A549 (cell line): ENCODE measurements at regions not wholly inside any gene's neighbourhood (a gene's known extent, or its start where the extent isn't known, plus 50 kb on each side); places are given as distances from the start of the nearest gene placed in this dataset.

Source experiments
- ATAC-seq, 2 experiments: fragments of 200-7000 bp in 1 of 2; fragments of >200 bp in 1 of 2; cut with Nextera tagmentation in 1 of 2; cut with Tn5 transposase in 1 of 2; 3 replicates each; pipeline versions ENCODE4 v1.8.0 to v1.9.1; 2018 to 2020; ENCODE audit warnings: mild to moderate bottlenecking in 1 of 2, moderate library complexity in 1 of 2
- CTCF ChIA-PET: fragments of 300-600 bp; sonication (Branson Sonifier 250); formaldehyde crosslinking; extraction: SDS; loops from one replicate; lab custom pipeline; 2021; ENCODE audit warnings: antibody characterized with exemption, inconsistent platforms; lab: Yijun Ruan, JAX
- POLR2A ChIA-PET: fragments of 350-600 bp; formaldehyde crosslinking; extraction: SDS; loops from one replicate; lab custom pipeline; 2021; ENCODE audit warnings: antibody characterized with exemption, inconsistent platforms; lab: Yijun Ruan, JAX
- DNase-seq, 2 experiments: peaks; one replicate each; pipeline versions ENCODE4 v3.0.0 to v3.0.0-alpha.2; 2011 to 2016; ENCODE audit warnings: low read depth in 1 of 2, low spot score in 1 of 2
- FAIRE-seq: peaks from 2 replicates; lab custom pipeline; 2011; peaks lifted over from hg19 to GRCh38; lab: Jason Lieb, UNC
- H3K27ac ChIP-seq, 2 experiments: fragments of >200 bp; sonication (Bioruptor Twin); formaldehyde crosslinking; 3 replicates each; pipeline ENCODE4 v1.5.1; 2016 to 2017
- H3K4me1 ChIP-seq: fragments of >200 bp; sonication (Bioruptor Twin); formaldehyde crosslinking; 3 replicates; pipeline ENCODE4 v1.6.1; 2016
- H3K4me2 ChIP-seq: fragments of >200 bp; sonication (Bioruptor Twin); formaldehyde crosslinking; 3 replicates; pipeline ENCODE4 v1.6.1; 2016
- H3K4me3 ChIP-seq: fragments of >200 bp; sonication (Bioruptor Twin); formaldehyde crosslinking; 3 replicates; pipeline ENCODE4 v1.5.1; 2016
- H3K9me3 ChIP-seq: fragments of >200 bp; sonication (Bioruptor Twin); formaldehyde crosslinking; 3 replicates; pipeline ENCODE4 v1.6.1; 2016
- CBX8 ChIP-seq: fragments of 200-600 bp; sonication (generic); IDR thresholded peaks from 2 replicates; pipeline ENCODE4 v1.6.1; 2016
- CEBPB ChIP-seq, 2 experiments: fragments of >200 bp in 1 of 2; sonication (Bioruptor Twin) in 1 of 2; formaldehyde crosslinking in 1 of 2; IDR thresholded peaks; 2 replicates each; pipeline ENCODE4 v1.6.1; 2012 to 2016
- EP300 ChIP-seq, 2 experiments: fragments of >200 bp; sonication (Bioruptor Twin); formaldehyde crosslinking; IDR thresholded peaks; 2 replicates in 1 of 2; 3 replicates in 1 of 2; pipeline ENCODE4 v1.6.1; 2016 to 2017
- FOSB ChIP-seq: fragments of 250-450 bp; sonication (Bioruptor Pico); IDR thresholded peaks from 2 replicates; pipeline ENCODE4 v1.5.0; 2020; ENCODE audit warnings: mild to moderate bottlenecking, moderate library complexity
- HDAC2 ChIP-seq: fragments of 200-600 bp; sonication (generic); IDR thresholded peaks from 2 replicates; pipeline ENCODE4 v1.6.1; 2016
- HEYL ChIP-seq: fragments of 250-450 bp; sonication (Bioruptor Pico); IDR thresholded peaks from 2 replicates; pipeline ENCODE4 v1.8.0; 2021; ENCODE audit warnings: mild to moderate bottlenecking, moderate library complexity
- MAFK ChIP-seq: fragments of 450-650 bp; IDR thresholded peaks from 2 replicates; pipeline ENCODE4 v1.6.1; 2014; ENCODE audit not compliant: partially characterized antibody
- NFE2L2 ChIP-seq: fragments of 150-350 bp; conservative IDR thresholded peaks from 2 replicates; pipeline ENCODE4 v1.6.1; 2014; ENCODE audit warnings: low read length
- PHF8 ChIP-seq: fragments of 200-600 bp; sonication (generic); IDR thresholded peaks from 2 replicates; pipeline ENCODE4 v1.6.1; 2016; ENCODE audit warnings: low read depth, mild to moderate bottlenecking, antibody characterized with exemption, moderate library complexity, borderline replicate concordance
- POLR2A ChIP-seq: IDR thresholded peaks from 2 replicates; pipeline ENCODE4 v1.6.1; 2012; ENCODE audit warnings: mild to moderate bottlenecking, low read length
- RARB ChIP-seq: fragments of 250-450 bp; sonication (Bioruptor Pico); IDR thresholded peaks from 2 replicates; pipeline ENCODE4 v1.8.0; 2021; ENCODE audit warnings: mild to moderate bottlenecking, moderate library complexity
- RCOR1 ChIP-seq: fragments of 150-350 bp; IDR thresholded peaks from 2 replicates; pipeline ENCODE4 v1.6.1; 2014; ENCODE audit warnings: antibody characterized with exemption, low read length, low read depth
- ZSCAN20 ChIP-seq: fragments of 250-450 bp; sonication (Bioruptor Pico); IDR thresholded peaks from 2 replicates; pipeline ENCODE4 v1.8.0; 2022; ENCODE audit warnings: mild to moderate bottlenecking, moderate library complexity
- WGBS: methylation state at CpG from one replicate; pipeline ENCODE4 v1.1.6; 2017; ENCODE audit errors: missing lambda C conversion rate; 5-methylcytosine and 5-hydroxymethylcytosine counted together
- TF ChIP-seq, protein P1 (sequence below): fragments of 250-450 bp; sonication (Bioruptor Pico); IDR thresholded peaks from 2 replicates; pipeline ENCODE4 v1.5.0; 2020; ENCODE audit warnings: low read depth, mild to moderate bottlenecking, moderate library complexity
- TF ChIP-seq, protein P2 (sequence below): IDR thresholded peaks from 2 replicates; pipeline ENCODE4 v1.6.1; 2012
- TF ChIP-seq, protein P3 (sequence below): fragments of >200 bp; sonication (Bioruptor Twin); formaldehyde crosslinking; IDR thresholded peaks from 3 replicates; pipeline ENCODE4 v1.6.1; 2016
- TF ChIP-seq, protein P4 (sequence below): fragments of 150-350 bp; IDR thresholded peaks from 2 replicates; pipeline ENCODE4 v1.6.1; 2014; ENCODE audit warnings: low read depth, mild to moderate bottlenecking, low read length

DNA sequence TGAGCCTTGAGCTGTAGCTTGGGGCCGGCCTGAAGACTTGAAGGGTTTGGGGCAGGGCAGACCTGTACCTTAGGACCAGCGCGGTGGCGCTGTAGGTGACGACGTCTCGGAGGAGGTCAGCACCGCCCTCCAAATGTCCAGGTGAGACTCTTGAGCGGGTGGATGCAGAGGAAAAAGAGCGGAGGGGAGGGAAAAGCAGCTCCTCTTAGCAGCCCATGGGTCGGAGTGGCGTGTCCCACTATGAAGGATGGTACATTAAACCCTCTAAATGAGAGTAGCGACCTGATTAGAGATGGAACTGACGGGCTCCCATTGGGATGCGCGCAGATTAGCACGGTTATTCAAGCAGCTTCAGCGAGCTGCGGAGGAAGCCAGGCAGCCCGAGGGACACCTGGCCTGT is 77.0 kb upstream of the MAP1LC3B2 start (continued):
- no peak for TF ChIP-seq MAFK

DNA sequence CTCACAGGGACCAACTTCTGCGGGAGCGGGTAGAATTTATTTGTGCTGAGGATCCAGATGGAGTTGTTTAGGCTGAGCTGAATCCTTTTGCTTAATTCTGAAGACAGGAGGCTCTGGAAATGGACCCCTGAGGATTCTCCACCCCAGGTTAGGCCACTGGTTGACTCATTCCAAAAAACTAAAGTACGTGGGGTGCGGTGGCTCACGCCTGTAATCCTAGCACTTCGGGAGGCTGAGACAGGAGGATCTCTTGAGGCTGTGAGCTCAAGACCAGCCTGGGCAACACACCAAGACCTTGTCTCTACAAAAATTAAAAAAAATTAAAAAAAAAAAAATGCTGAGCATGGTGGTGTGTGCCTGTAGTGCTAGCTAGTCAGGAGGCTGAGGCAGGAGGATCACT is 76.3 kb upstream of the MAP1LC3B2 start:
- POLR2A ChIA-PET, result no interaction called here
- H3K4me2 ChIP-seq, result no peak overlapping the region
- no peak overlapping the region for H3K4me3 ChIP-seq
- TF ChIP-seq, protein P1, sequence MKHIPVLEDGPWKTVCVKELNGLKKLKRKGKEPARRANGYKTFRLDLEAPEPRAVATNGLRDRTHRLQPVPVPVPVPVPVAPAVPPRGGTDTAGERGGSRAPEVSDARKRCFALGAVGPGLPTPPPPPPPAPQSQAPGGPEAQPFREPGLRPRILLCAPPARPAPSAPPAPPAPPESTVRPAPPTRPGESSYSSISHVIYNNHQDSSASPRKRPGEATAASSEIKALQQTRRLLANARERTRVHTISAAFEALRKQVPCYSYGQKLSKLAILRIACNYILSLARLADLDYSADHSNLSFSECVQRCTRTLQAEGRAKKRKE (CRISPR knock-in tag), result no peak
- TF ChIP-seq CBX8 (no peak), HDAC2 (no peak), PHF8 (no peak), FOSB (CRISPR knock-in tag) (no peak), HEYL (CRISPR knock-in tag) (no peak), ZSCAN20 (CRISPR knock-in tag) (no peak), CEBPB (IDR thresholded peaks at IDR 0.05) (no peak), EP300 (IDR thresholded peaks at IDR 0.05) (no peak)
- TF ChIP-seq, protein P2, sequence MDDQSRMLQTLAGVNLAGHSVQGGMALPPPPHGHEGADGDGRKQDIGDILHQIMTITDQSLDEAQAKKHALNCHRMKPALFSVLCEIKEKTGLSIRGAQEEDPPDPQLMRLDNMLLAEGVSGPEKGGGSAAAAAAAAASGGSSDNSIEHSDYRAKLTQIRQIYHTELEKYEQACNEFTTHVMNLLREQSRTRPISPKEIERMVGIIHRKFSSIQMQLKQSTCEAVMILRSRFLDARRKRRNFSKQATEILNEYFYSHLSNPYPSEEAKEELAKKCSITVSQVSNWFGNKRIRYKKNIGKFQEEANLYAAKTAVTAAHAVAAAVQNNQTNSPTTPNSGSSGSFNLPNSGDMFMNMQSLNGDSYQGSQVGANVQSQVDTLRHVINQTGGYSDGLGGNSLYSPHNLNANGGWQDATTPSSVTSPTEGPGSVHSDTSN, result no peak
- TF ChIP-seq, protein P3, sequence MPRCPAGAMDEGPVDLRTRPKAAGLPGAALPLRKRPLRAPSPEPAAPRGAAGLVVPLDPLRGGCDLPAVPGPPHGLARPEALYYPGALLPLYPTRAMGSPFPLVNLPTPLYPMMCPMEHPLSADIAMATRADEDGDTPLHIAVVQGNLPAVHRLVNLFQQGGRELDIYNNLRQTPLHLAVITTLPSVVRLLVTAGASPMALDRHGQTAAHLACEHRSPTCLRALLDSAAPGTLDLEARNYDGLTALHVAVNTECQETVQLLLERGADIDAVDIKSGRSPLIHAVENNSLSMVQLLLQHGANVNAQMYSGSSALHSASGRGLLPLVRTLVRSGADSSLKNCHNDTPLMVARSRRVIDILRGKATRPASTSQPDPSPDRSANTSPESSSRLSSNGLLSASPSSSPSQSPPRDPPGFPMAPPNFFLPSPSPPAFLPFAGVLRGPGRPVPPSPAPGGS, result no peak
- H3K27ac ChIP-seq, result 0 out of 6 replicates have a peak overlapping the region, but pooled peaks of 1 of the 2 experiments have one; percentile 15
- FAIRE-seq, result no peak
- WGBS, result 85% methylated on average over 6 of the region's 6 CpGs
- no peaks in the 10 kb centered on the region for H3K4me1 ChIP-seq
- no peak for DNase-seq
- ATAC-seq, result peak in 1 of 2 experiments; percentile 23; a peak in 1 of 6 replicates
- CTCF ChIA-PET, result interaction anchor here (1.0 to 1.8 kb wide), 5 partner anchors 10 to 49 kb away, joined by 3 to 5 read pairs (median 3); no protein-coding TSS in a partner anchor
- H3K9me3 ChIP-seq, result peaks cover 11% of the 10 kb centered on the region; the same call in 2 of the 3 replicates

DNA sequence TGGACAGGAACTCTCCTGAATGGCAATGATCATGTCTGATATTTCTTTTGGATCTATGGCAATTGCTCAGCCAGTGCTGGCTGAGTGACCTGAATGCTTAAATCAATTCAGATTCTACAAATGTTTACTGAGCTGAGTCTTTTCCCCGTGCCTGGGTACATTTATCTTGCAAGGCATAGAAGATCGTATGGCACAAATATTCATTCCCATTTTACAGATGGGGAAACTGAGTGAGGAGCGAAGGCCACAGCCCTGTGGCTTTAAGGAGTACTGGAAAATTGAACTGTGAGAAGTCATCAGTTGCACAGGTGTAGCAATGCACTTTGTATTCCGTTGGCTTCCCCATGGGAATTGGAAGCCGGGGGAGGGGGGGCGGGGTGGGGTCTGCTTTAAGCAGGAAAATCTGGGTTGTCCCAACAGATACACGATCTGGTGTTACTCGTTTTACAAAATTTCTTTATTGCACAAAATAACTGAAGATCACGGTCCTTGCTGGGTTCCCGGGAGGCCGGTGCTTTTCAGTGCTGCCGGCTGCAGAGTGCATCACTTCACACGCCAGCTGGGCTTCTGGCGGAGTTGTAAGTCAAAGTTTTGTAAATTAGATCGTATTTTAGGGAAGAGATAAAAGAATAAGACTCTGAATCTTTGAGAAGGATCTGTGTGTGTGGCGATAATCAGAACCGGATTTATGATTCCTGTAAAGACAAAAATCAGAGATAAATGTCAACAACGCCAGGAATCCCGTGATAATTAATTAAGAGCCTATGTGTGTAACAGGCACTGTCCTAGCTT is 75.0 kb upstream of the MAP1LC3B2 start:
- no peak for TF ChIP-seq EP300 (IDR thresholded peaks at IDR 0.05)
- TF ChIP-seq NFE2L2, result no peak
- no peak for TF ChIP-seq RCOR1
- no peak for TF ChIP-seq POLR2A
- no peak for TF ChIP-seq RARB (CRISPR knock-in tag)
- TF ChIP-seq, protein P4, sequence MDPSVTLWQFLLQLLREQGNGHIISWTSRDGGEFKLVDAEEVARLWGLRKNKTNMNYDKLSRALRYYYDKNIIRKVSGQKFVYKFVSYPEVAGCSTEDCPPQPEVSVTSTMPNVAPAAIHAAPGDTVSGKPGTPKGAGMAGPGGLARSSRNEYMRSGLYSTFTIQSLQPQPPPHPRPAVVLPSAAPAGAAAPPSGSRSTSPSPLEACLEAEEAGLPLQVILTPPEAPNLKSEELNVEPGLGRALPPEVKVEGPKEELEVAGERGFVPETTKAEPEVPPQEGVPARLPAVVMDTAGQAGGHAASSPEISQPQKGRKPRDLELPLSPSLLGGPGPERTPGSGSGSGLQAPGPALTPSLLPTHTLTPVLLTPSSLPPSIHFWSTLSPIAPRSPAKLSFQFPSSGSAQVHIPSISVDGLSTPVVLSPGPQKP, result no peak
- TF ChIP-seq, protein P2, result no peak
- no peak overlapping the region for H3K27ac ChIP-seq
- 79% methylated on average over 19 of the region's 19 CpGs for WGBS
- FAIRE-seq, result no peak
- no peak overlapping the region for H3K4me3 ChIP-seq
- POLR2A ChIA-PET, result no interaction called here
- CTCF ChIA-PET, result interaction anchor here (1.2 to 1.8 kb wide), 2 partner anchors 8 to 19 kb away, joined by 3 to 5 read pairs; no protein-coding TSS in a partner anchor
- H3K4me2 ChIP-seq, result no peak overlapping the region
- H3K4me1 ChIP-seq, result no peaks in the 10 kb centered on the region
- DNase-seq, result no peak
- ATAC-seq, result no peak
- H3K9me3 ChIP-seq, result peaks cover 5% of the 10 kb centered on the region; the same call in 1 of the 3 replicates
